KG1 (cell line): ENCODE measurements at regions not wholly inside any gene's neighbourhood (a gene's known extent, or its start where the extent isn't known, plus 50 kb on each side); places are given as distances from the start of the nearest gene placed in this dataset.
"Not testable (repeated sequence)": the region's sequence is repeated elsewhere in the genome, so short reads cannot be mapped to it uniquely, and the experiment has no call there.

ENCODE experiments used
- DNase-seq: peaks from one replicate; lab custom pipeline; 2025; lab: John Stamatoyannopoulos, UW

GRCh38 chr6:125593746-125594145 is 155.7 kb upstream of the HEY2 start:
- no peak for DNase-seq

GRCh38 chr6:125596020-125596419 is 153.4 kb upstream of the HEY2 start:
- no peak for DNase-seq

GRCh38 chr6:125597411-125598253 is 151.8 kb upstream of the HEY2 start:
- DNase-seq, result no peak

GRCh38 chr6:125598422-125598821 is 151.0 kb upstream of the HEY2 start:
- no peak for DNase-seq

GRCh38 chr6:125604257-125604656 is 145.2 kb upstream of the HEY2 start:
- no peak for DNase-seq

- DNase-seq, result no peak
These were observed 137.7 kb upstream of the HEY2 start for GRCh38 chr6:125611573-125612344.

- DNase-seq, result no peak
These were observed 137.0 kb upstream of the HEY2 start for GRCh38 chr6:125612345-125612846.

GRCh38 chr6:125618629-125619028 is 130.8 kb upstream of the HEY2 start:
- no peak for DNase-seq

GRCh38 chr6:125623085-125623484 is 126.3 kb upstream of the HEY2 start:
- DNase-seq, result no peak

GRCh38 chr6:125631165-125631564 is 118.3 kb upstream of the HEY2 start:
- DNase-seq, result no peak

GRCh38 chr6:125636011-125636410 is 113.4 kb upstream of the HEY2 start:
- DNase-seq, result not testable (repeated sequence)

- no peak for DNase-seq
These were observed 112.8 kb upstream of the HEY2 start for GRCh38 chr6:125636671-125637070.

- DNase-seq, result no peak
These were observed 112.2 kb upstream of the HEY2 start for GRCh38 chr6:125637207-125637606.

GRCh38 chr6:125639466-125640020 is 109.9 kb upstream of the HEY2 start:
- DNase-seq, result no peak

GRCh38 chr6:125640441-125641150 is 108.8 kb upstream of the HEY2 start:
- no peak for DNase-seq

- not testable (repeated sequence) for DNase-seq
These were observed 105.3 kb upstream of the HEY2 start for GRCh38 chr6:125643967-125644661.

- no peak for DNase-seq
These were observed 102.0 kb upstream of the HEY2 start for GRCh38 chr6:125647391-125647790.

- not testable (repeated sequence) for DNase-seq
These were observed 95.7 kb upstream of the HEY2 start for GRCh38 chr6:125653752-125654151.

- no peak for DNase-seq
These were observed 93.9 kb upstream of the HEY2 start for GRCh38 chr6:125655511-125655910.

- no peak for DNase-seq
These were observed 93.1 kb upstream of the HEY2 start for GRCh38 chr6:125656287-125656870.

- DNase-seq, result no peak
These were observed 91.3 kb upstream of the HEY2 start for GRCh38 chr6:125658136-125658535.
